ENCODE measurements at regions not wholly inside any gene's neighbourhood (a gene's known extent, or its start where the extent isn't known, plus 50 kb on each side); places are given as distances from the start of the nearest gene placed in this dataset.

DNA sequence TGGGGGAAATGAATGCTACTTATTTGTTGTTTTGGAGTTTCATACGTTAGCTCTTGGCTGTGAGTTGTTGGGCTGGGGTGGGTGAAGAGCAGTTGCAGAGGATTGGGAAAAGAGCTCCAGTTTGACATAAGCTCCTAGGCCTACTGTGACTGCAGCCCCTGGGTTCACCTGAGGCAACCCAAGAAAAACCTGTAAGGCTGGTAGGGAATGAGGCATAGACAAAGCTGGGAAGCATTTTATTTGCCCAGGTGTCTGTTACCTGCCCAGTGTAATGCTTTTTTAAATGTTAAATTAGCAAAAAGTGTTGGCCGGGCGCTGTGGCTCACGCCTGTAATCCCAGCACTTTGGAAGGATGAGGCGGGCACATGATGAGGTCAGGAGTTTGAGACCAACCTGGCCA, 160.0 kb downstream of the FHIP1A start:
- no peak overlapping the region for H3K4me3 ChIP-seq (ENCODE audit: low read depth, low read length)
- TF ChIP-seq, protein P1, sequence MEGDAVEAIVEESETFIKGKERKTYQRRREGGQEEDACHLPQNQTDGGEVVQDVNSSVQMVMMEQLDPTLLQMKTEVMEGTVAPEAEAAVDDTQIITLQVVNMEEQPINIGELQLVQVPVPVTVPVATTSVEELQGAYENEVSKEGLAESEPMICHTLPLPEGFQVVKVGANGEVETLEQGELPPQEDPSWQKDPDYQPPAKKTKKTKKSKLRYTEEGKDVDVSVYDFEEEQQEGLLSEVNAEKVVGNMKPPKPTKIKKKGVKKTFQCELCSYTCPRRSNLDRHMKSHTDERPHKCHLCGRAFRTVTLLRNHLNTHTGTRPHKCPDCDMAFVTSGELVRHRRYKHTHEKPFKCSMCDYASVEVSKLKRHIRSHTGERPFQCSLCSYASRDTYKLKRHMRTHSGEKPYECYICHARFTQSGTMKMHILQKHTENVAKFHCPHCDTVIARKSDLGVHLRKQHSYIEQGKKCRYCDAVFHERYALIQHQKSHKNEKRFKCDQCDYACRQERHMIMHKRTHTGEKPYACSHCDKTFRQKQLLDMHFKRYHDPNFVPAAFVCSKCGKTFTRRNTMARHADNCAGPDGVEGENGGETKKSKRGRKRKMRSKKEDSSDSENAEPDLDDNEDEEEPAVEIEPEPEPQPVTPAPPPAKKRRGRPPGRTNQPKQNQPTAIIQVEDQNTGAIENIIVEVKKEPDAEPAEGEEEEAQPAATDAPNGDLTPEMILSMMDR (IDR thresholded peaks at IDR 0.05; ENCODE audit: insufficient read depth, low read depth, low read length): no peak
- DNase-seq (ENCODE audit: low read depth): no peak

GRCh38 chr4:151569650-151570049, 160.7 kb downstream of the FHIP1A start:
- H3K4me3 ChIP-seq (ENCODE audit: low read depth, low read length): no peak overlapping the region
- TF ChIP-seq, protein P1 (IDR thresholded peaks at IDR 0.05; ENCODE audit: insufficient read depth, low read depth, low read length): no peak
- no peak for DNase-seq (ENCODE audit: low read depth)

DNA sequence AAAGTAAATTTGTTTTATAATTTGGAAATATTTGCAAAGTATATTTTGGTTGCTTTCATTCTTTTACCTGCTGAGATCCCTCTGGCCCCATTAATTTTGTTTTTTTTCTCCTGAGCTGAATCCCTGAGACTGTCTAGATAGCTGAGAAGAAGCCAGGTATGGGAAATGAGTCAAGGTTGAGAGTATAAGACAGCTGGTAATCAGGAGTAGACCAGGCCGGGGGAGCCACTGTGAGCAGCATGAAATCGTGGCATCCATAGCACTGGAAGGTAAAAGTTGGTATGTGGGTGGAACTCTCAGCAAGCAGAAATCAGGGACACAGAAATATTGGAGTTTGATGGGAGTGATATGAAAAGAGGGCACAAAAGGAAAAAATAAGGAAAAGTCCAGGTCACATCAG, 164.5 kb downstream of the FHIP1A start:
- no peak overlapping the region for H3K4me3 ChIP-seq (ENCODE audit: low read depth, low read length)
- TF ChIP-seq, protein P1 (IDR thresholded peaks at IDR 0.05; ENCODE audit: insufficient read depth, low read depth, low read length): no peak
- DNase-seq (ENCODE audit: low read depth): no peak

- no peak overlapping the region for H3K4me3 ChIP-seq (ENCODE audit: low read depth, low read length)
- TF ChIP-seq, protein P1 (IDR thresholded peaks at IDR 0.05; ENCODE audit: insufficient read depth, low read depth, low read length): no peak
- DNase-seq (ENCODE audit: low read depth): no peak
These were observed 165.0 kb downstream of the FHIP1A start for GRCh38 chr4:151573945-151574344.

DNA sequence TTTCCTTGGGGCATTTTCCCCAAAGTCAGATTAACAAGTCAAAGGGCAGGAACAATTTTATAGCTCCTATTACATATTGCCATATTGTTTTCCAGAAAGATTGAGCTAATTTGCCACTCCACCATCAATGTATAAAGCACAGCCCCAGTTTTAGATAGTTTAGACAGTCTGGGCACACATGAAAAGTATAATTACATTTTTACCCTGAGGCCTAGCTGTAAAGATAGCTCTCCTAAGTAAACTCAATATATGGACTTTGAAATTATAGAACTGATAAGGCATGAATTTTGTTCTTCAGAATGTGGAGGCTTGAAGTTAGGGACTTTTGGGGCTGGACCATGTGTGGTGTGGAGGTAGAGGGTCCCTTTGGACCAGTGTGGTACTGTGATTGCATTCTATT, 166.0 kb downstream of the FHIP1A start:
- TF ChIP-seq, protein P1 (IDR thresholded peaks at IDR 0.05; ENCODE audit: insufficient read depth, low read depth, low read length): no peak
- no peak for DNase-seq (ENCODE audit: low read depth)

GRCh38 chr4:151575646-151576045, 166.7 kb downstream of the FHIP1A start:
- DNase-seq (ENCODE audit: low read depth): no peak
- TF ChIP-seq, protein P1 (IDR thresholded peaks at IDR 0.05; ENCODE audit: insufficient read depth, low read depth, low read length): no peak

More for the DNA sequence above, 166.0 kb downstream of the FHIP1A start:
- no peak overlapping the region for H3K4me3 ChIP-seq (ENCODE audit: low read depth, low read length)

GRCh38 chr4:151576627-151577026, 167.7 kb downstream of the FHIP1A start:
- TF ChIP-seq, protein P1 (IDR thresholded peaks at IDR 0.05; ENCODE audit: insufficient read depth, low read depth, low read length): no peak
- no peak overlapping the region for H3K4me3 ChIP-seq (ENCODE audit: low read depth, low read length)
- no peak for DNase-seq (ENCODE audit: low read depth)

More at GRCh38 chr4:151575646-151576045, 166.7 kb downstream of the FHIP1A start:
- H3K4me3 ChIP-seq (ENCODE audit: low read depth, low read length): no peak overlapping the region

Data from fibroblast of villous mesenchyme (primary cell).